HCT116 (cell line): ENCODE measurements at regions not wholly inside any gene's neighbourhood (a gene's known extent, or its start where the extent isn't known, plus 50 kb on each side); places are given as distances from the start of the nearest gene placed in this dataset.

Experiments used
- ATAC-seq: fragments of 200-7000 bp; cut with Tn5 transposase; 2 replicates; pipeline ENCODE4 v1.9.1; 2020; ENCODE audit warnings: mild to moderate bottlenecking, moderate library complexity
- BruUV-seq: library from RNA; stranded (reverse); fragments of 400-500 nt; replicated peaks from 2 replicates; lab custom pipeline; 2021; lab: Mats Ljungman, UMichigan
- CTCF ChIA-PET: fragments of 300-600 bp; sonication (Branson Sonifier 250); formaldehyde crosslinking; loops from one replicate; lab custom pipeline; 2021; ENCODE audit warnings: antibody characterized with exemption; lab: Charles Lee
- POLR2A ChIA-PET: fragments of 300-600, 350-600 bp; sonication (Branson Sonifier 250); formaldehyde crosslinking; loops from one replicate; lab custom pipeline; 2021; ENCODE audit warnings: antibody characterized with exemption; lab: Charles Lee
- RAD21 ChIA-PET, 2 experiments: fragments of 300-600 bp; sonication (Branson Sonifier 250); formaldehyde crosslinking; loops; one replicate each; lab custom pipeline; 2023; ENCODE audit warnings: low total read pairs in 2 of 2; ENCODE audit not compliant: uncharacterized antibody in 2 of 2, unreplicated experiment in 2 of 2, low non-redundant PET in 1 of 2; lab: Charles Lee
- DNase-seq: peaks from one replicate; pipeline ENCODE4 v3.0.0-alpha.2; 2010; ENCODE audit warnings: low read depth, low spot score
- H2AFZ ChIP-seq: fragments of 200-600 bp; shearing (Covaris generic), sonication (generic); 2 replicates; pipeline ENCODE4 v1.6.1; 2017; ENCODE audit warnings: low read depth, mixed run types, mixed read lengths, antibody characterized with exemption, low read length; ENCODE audit not compliant: poor library complexity, severe bottlenecking
- H3K27ac ChIP-seq: 2 replicates; pipeline ENCODE4 v1.5.1; 2012; ENCODE audit warnings: low read depth, low read length
- H3K27me3 ChIP-seq: fragments of 200-600 bp; sonication (generic); 2 replicates; pipeline ENCODE4 v1.6.1; 2016; ENCODE audit warnings: mixed run types, low read length, mixed read lengths; ENCODE audit not compliant: insufficient read depth
- H3K36me3 ChIP-seq, 2 experiments: fragments of 200-500 bp in 1 of 2; fragments of 200-600 bp in 1 of 2; sonication (Bioruptor generic) in 1 of 2; sonication (generic) in 1 of 2; 2 replicates each; pipeline versions ENCODE4 v1.5.1 to v1.6.1; 2014 to 2016; ENCODE audit warnings: low read length in 2 of 2, inconsistent platforms in 1 of 2, mixed read lengths in 1 of 2, mixed run types in 1 of 2; ENCODE audit not compliant: insufficient read depth in 2 of 2, control insufficient read depth in 1 of 2
- H3K4me1 ChIP-seq, 2 experiments: fragments of 200-600 bp in 1 of 2; sonication (generic) in 1 of 2; 2 replicates each; pipeline versions ENCODE4 v1.5.1 to v1.6.1; 2012 to 2017; ENCODE audit warnings: low read length in 2 of 2, inconsistent platforms in 1 of 2, mild to moderate bottlenecking in 1 of 2, mixed read lengths in 1 of 2, mixed run types in 1 of 2, moderate library complexity in 1 of 2; ENCODE audit not compliant: insufficient read depth in 2 of 2, control insufficient read depth in 1 of 2
- H3K4me2 ChIP-seq: fragments of 200-600 bp; sonication (generic); 2 replicates; pipeline ENCODE4 v1.6.1; 2017; ENCODE audit warnings: mixed run types, low read length, mixed read lengths
- H3K4me3 ChIP-seq, 2 experiments: fragments of 200-600 bp in 1 of 2; sonication (generic) in 1 of 2; replicated peaks in 1 of 2; 2 replicates each; pipeline ENCODE4 v1.5.1; 2011 to 2016; ENCODE audit warnings: low read length in 2 of 2, control low read depth in 1 of 2, low read depth in 1 of 2, mild to moderate bottlenecking in 1 of 2, mixed read lengths in 1 of 2, mixed run types in 1 of 2
- H3K79me2 ChIP-seq: fragments of 200-600 bp; sonication (generic); 2 replicates; pipeline ENCODE4 v1.6.1; 2017; ENCODE audit warnings: mild to moderate bottlenecking, mixed run types, low read length, moderate library complexity, mixed read lengths; ENCODE audit not compliant: insufficient read depth
- H3K9ac ChIP-seq: fragments of 200-600 bp; sonication (generic); 2 replicates; pipeline ENCODE4 v1.6.1; 2016; ENCODE audit warnings: low read length, mixed read lengths
- H3K9me2 ChIP-seq: fragments of 200-600 bp; sonication (generic), shearing (Covaris generic); 2 replicates; pipeline ENCODE4 v1.6.1; 2017; ENCODE audit warnings: mixed run types, mild to moderate bottlenecking, moderate library complexity; ENCODE audit not compliant: insufficient read depth
- H3K9me3 ChIP-seq, 2 experiments: fragments of 200-500 bp in 1 of 2; fragments of 200-600 bp in 1 of 2; sonication (Bioruptor generic) in 1 of 2; sonication (generic) in 1 of 2; 2 replicates each; pipeline ENCODE4 v1.6.1; 2014 to 2017; ENCODE audit warnings: low read length in 2 of 2, mixed read lengths in 2 of 2, inconsistent platforms in 1 of 2, low read depth in 1 of 2, mild to moderate bottlenecking in 1 of 2, mixed run types in 1 of 2, moderate library complexity in 1 of 2; ENCODE audit not compliant: control insufficient read depth in 1 of 2, insufficient read depth in 1 of 2
- H4K20me1 ChIP-seq: fragments of 200-600 bp; sonication (generic), shearing (Covaris generic); 2 replicates; pipeline ENCODE4 v1.6.1; 2017; ENCODE audit warnings: mixed run types, mild to moderate bottlenecking, moderate library complexity; ENCODE audit not compliant: insufficient read depth
- FOSL1 ChIP-seq: IDR thresholded peaks from 2 replicates; pipeline ENCODE4 v1.6.1; 2012; ENCODE audit warnings: low read depth
- JUND ChIP-seq: IDR thresholded peaks from 2 replicates; pipeline ENCODE4 v1.6.1; 2012
- POLR2A ChIP-seq: IDR thresholded peaks from 2 replicates; pipeline ENCODE4 v1.7.0; 2011; ENCODE audit warnings: borderline replicate concordance; ENCODE audit not compliant: insufficient read depth, insufficient read length; ENCODE audit errors: extremely low read depth
- POLR2AphosphoS5 ChIP-seq: IDR thresholded peaks from 2 replicates; pipeline ENCODE4 v1.6.1; 2011; ENCODE audit warnings: mild to moderate bottlenecking, low read depth, low read length, moderate library complexity
- RAD21 ChIP-seq: IDR thresholded peaks from 2 replicates; pipeline ENCODE4 v1.6.1; 2012; ENCODE audit warnings: low read depth, mild to moderate bottlenecking
- SP1 ChIP-seq: IDR thresholded peaks from 2 replicates; pipeline ENCODE4 v1.6.1; 2012; ENCODE audit warnings: low read depth
- YY1 ChIP-seq: IDR thresholded peaks from 2 replicates; pipeline ENCODE4 v1.6.1; 2011; ENCODE audit warnings: low read length, low read depth, moderate library complexity, mild to moderate bottlenecking; ENCODE audit not compliant: insufficient replicate concordance; ENCODE audit errors: extremely low read depth
- ZNF274 ChIP-seq: fragments of 200-500 bp; sonication (Bioruptor generic); IDR thresholded peaks from 2 replicates; pipeline ENCODE4 v1.6.1; 2014; ENCODE audit warnings: mild to moderate bottlenecking, low read depth, low read length, inconsistent platforms
- intact Hi-C: fragments of 100-400 bp; cut with micrococcal nuclease; formaldehyde crosslinking; loops from 2 replicates; pipeline ENCODE4 v1.10.0; 2022
- TF ChIP-seq, protein P1 (sequence below), 3 experiments: fragments of 200-600 bp in 1 of 3; sonication (generic) in 1 of 3; IDR thresholded peaks in 2 of 3; conservative IDR thresholded peaks in 1 of 3; 2 replicates each; pipeline ENCODE4 v1.5.1; 2012 to 2017; ENCODE audit warnings: low read depth in 2 of 3, low read length in 2 of 3, antibody characterized with exemption in 1 of 3, borderline replicate concordance in 1 of 3, control low read depth in 1 of 3, mild to moderate bottlenecking in 1 of 3, mixed read lengths in 1 of 3, mixed run types in 1 of 3, moderate library complexity in 1 of 3; ENCODE audit not compliant: insufficient read depth in 1 of 3
- TF ChIP-seq, protein P2 (sequence below): IDR thresholded peaks from 2 replicates; pipeline ENCODE4 v1.6.1; 2011; ENCODE audit warnings: mild to moderate bottlenecking, low read length, moderate library complexity; ENCODE audit not compliant: insufficient replicate concordance; ENCODE audit errors: extremely low read depth

DNA sequence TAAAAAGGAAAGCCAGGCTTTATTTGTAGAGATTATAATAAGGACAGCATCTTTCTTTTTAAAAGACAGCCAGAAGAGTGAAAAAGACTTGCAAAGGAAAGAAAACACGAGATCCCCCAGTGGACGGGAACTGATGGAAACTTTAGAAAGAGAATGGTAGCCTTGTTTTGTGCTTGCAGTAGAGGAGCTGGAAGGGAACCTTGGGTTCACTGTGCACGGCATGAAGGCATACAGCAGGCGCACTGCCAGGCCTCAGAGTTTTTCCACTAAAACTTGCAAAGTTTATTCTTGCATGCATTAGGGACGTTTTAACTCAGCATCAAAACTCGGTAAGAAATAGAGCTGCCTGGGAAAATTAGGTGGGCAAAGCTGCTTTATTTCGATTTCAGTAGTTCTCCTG lies 248.6 kb downstream of the IRX1 start (continued):
- TF ChIP-seq POLR2AphosphoS5 (no peak), POLR2A (no peak), FOSL1 (no peak), SP1 (no peak), RAD21 (no peak), YY1 (no peak), JUND (no peak), ZNF274 (no peak)

DNA sequence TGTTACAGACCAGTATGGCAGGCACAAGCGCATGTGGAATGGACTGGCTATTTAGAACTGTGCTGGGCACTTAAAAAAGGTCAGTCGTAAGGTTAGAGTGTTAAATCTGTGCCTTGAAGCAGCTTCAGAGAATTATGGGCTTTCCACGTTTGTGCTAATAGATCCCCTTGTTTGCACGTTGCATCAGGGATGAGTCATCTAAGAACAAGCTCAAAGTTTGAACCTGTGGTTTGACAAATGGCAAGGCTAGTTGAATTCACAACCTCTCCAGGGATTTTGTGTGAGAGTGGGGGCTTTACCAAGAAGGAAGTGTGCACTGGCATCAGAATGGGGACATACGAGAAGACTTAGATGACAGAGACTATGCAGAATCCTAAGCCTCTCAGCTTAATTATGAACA lies 249.6 kb downstream of the IRX1 start:
- ATAC-seq = no peak
- H3K36me3 ChIP-seq = no peaks in the 10 kb centered on the region
- POLR2A ChIA-PET = no interaction called here
- no peaks in the 10 kb centered on the region for H4K20me1 ChIP-seq
- no peaks in the 10 kb centered on the region for H3K27me3 ChIP-seq
- no peak for DNase-seq
- BruUV-seq = no TSS peak
- no peak overlapping the region for H2AFZ ChIP-seq
- H3K27ac ChIP-seq = no peak overlapping the region
- H3K9me3 ChIP-seq = peaks cover 8 to 39% of the 10 kb centered on the region in 2 experiments; a peak in 2 of 4 replicates
- RAD21 ChIA-PET = no interaction called here
- H3K9me2 ChIP-seq = no peaks in the 10 kb centered on the region
- H3K79me2 ChIP-seq = no peaks in the 10 kb centered on the region
- H3K4me2 ChIP-seq = no peak overlapping the region
- no peaks in the 10 kb centered on the region for H3K4me1 ChIP-seq
- no peak for TF ChIP-seq POLR2A
- TF ChIP-seq, protein P1, sequence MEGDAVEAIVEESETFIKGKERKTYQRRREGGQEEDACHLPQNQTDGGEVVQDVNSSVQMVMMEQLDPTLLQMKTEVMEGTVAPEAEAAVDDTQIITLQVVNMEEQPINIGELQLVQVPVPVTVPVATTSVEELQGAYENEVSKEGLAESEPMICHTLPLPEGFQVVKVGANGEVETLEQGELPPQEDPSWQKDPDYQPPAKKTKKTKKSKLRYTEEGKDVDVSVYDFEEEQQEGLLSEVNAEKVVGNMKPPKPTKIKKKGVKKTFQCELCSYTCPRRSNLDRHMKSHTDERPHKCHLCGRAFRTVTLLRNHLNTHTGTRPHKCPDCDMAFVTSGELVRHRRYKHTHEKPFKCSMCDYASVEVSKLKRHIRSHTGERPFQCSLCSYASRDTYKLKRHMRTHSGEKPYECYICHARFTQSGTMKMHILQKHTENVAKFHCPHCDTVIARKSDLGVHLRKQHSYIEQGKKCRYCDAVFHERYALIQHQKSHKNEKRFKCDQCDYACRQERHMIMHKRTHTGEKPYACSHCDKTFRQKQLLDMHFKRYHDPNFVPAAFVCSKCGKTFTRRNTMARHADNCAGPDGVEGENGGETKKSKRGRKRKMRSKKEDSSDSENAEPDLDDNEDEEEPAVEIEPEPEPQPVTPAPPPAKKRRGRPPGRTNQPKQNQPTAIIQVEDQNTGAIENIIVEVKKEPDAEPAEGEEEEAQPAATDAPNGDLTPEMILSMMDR (IDR thresholded peaks at IDR 0.05 in 2 of 3, conservative IDR thresholded peaks at IDR 0.05 in 1 of 3; ENCODE audit: borderline replicate concordance in 1 of 3, insufficient read depth in 1 of 3, low read depth in 2 of 3, low read length in 2 of 3) = no peak
- TF ChIP-seq, protein P2, sequence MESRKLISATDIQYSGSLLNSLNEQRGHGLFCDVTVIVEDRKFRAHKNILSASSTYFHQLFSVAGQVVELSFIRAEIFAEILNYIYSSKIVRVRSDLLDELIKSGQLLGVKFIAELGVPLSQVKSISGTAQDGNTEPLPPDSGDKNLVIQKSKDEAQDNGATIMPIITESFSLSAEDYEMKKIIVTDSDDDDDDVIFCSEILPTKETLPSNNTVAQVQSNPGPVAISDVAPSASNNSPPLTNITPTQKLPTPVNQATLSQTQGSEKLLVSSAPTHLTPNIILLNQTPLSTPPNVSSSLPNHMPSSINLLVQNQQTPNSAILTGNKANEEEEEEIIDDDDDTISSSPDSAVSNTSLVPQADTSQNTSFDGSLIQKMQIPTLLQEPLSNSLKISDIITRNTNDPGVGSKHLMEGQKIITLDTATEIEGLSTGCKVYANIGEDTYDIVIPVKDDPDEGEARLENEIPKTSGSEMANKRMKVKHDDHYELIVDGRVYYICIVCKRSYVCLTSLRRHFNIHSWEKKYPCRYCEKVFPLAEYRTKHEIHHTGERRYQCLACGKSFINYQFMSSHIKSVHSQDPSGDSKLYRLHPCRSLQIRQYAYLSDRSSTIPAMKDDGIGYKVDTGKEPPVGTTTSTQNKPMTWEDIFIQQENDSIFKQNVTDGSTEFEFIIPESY = no peak
- no peak overlapping the region for H3K4me3 ChIP-seq
- H3K9ac ChIP-seq = no peak overlapping the region
- CTCF ChIA-PET = no interaction called here
- intact Hi-C loops = no loop called here
